Endothelial cell of umbilical vein (primary cell): ENCODE measurements at regions not wholly inside any gene's neighbourhood (a gene's known extent, or its start where the extent isn't known, plus 50 kb on each side); places are given as distances from the start of the nearest gene placed in this dataset.

Experiments
- BruUV-seq: library from RNA; stranded (reverse); fragments of 400-500 nt; replicated peaks from 2 replicates; lab custom pipeline; 2021; lab: Mats Ljungman, UMichigan
- CTCF ChIA-PET: fragments of 300-600, 350-600 bp; sonication (Branson Sonifier 250); formaldehyde crosslinking; loops from one replicate; lab custom pipeline; 2021; ENCODE audit warnings: antibody characterized with exemption, inconsistent platforms; lab: Charles Lee
- POLR2A ChIA-PET: fragments of 300-600, 350-600 bp; sonication (Branson Sonifier 250); formaldehyde crosslinking; loops from one replicate; lab custom pipeline; 2021; ENCODE audit warnings: antibody characterized with exemption, inconsistent platforms; lab: Charles Lee
- DNase-seq: peaks from one replicate; pipeline ENCODE4 v3.0.0-alpha.2; 2011; ENCODE audit warnings: low read depth, low spot score
- FAIRE-seq: peaks from 2 replicates; lab custom pipeline; 2011; peaks lifted over from hg19 to GRCh38; lab: Jason Lieb, UNC
- H2AFZ ChIP-seq: 2 replicates; pipeline ENCODE4 v1.6.0; 2012; ENCODE audit warnings: low read depth, low read length, control low read depth, inconsistent platforms
- H3K27ac ChIP-seq: 2 replicates; pipeline ENCODE4 v1.5.1; 2011; ENCODE audit warnings: low read depth, mild to moderate bottlenecking, control low read depth, low read length, moderate library complexity; ENCODE audit not compliant: insufficient read depth
- H3K27me3 ChIP-seq, 2 experiments: 2 replicates each; pipeline versions ENCODE4 v1.6.0 to v1.6.1; 2011; ENCODE audit warnings: low read length in 2 of 2, mixed read lengths in 1 of 2; ENCODE audit not compliant: control insufficient read depth in 2 of 2, insufficient read depth in 2 of 2
- H3K36me3 ChIP-seq, 2 experiments: 2 replicates in 1 of 2; 3 replicates in 1 of 2; pipeline ENCODE4 v1.5.1; 2011; ENCODE audit warnings: low read length in 2 of 2, mild to moderate bottlenecking in 1 of 2, moderate library complexity in 1 of 2; ENCODE audit not compliant: control insufficient read depth in 2 of 2, insufficient read depth in 2 of 2; ENCODE audit errors: extremely low read depth in 1 of 2
- H3K4me1 ChIP-seq: 3 replicates; pipeline ENCODE4 v1.5.1; 2011; ENCODE audit warnings: mild to moderate bottlenecking, low read length; ENCODE audit not compliant: control insufficient read depth, insufficient read depth; ENCODE audit errors: extremely low read depth
- H3K4me2 ChIP-seq: 2 replicates; pipeline ENCODE4 v1.6.1; 2011; ENCODE audit warnings: low read length, control low read depth, mixed read lengths; ENCODE audit not compliant: insufficient read depth
- H3K4me3 ChIP-seq, 3 experiments: fragments of 200-600 bp in 1 of 3; sonication (generic), shearing (Covaris generic) in 1 of 3; replicated peaks in 1 of 3; 2 replicates each; pipeline ENCODE4 v1.5.1; 2011 to 2016; ENCODE audit warnings: control low read depth in 3 of 3, low read length in 3 of 3, mild to moderate bottlenecking in 2 of 3, inconsistent platforms in 1 of 3, low read depth in 1 of 3, moderate library complexity in 1 of 3; ENCODE audit not compliant: insufficient read depth in 1 of 3
- H3K79me2 ChIP-seq: 2 replicates; pipeline ENCODE4 v1.6.0; 2012; ENCODE audit warnings: low read length, inconsistent platforms; ENCODE audit not compliant: control insufficient read depth, insufficient read depth
- H3K9ac ChIP-seq: replicated peaks from 2 replicates; pipeline ENCODE3; 2011; ENCODE audit warnings: low read length, control low read depth; ENCODE audit not compliant: insufficient read depth; ENCODE audit errors: extremely low read depth
- H3K9me1 ChIP-seq: replicated peaks from 3 replicates; pipeline ENCODE4 v1.6.0; 2011; ENCODE audit warnings: mild to moderate bottlenecking, low read length; ENCODE audit not compliant: control insufficient read depth, insufficient read depth; ENCODE audit errors: extremely low read depth
- H3K9me3 ChIP-seq: replicated peaks from 2 replicates; pipeline ENCODE4 v1.5.1; 2012; ENCODE audit warnings: low read length, inconsistent platforms; ENCODE audit not compliant: control insufficient read depth, insufficient read depth
- H4K20me1 ChIP-seq: replicated peaks from 2 replicates; pipeline ENCODE3; 2011; ENCODE audit warnings: mild to moderate bottlenecking, low read length; ENCODE audit not compliant: control insufficient read depth, insufficient read depth; ENCODE audit errors: extremely low read depth
- EZH2 ChIP-seq: IDR thresholded peaks from 2 replicates; pipeline ENCODE4 v1.6.1; 2012; ENCODE audit warnings: borderline replicate concordance, low read depth, mild to moderate bottlenecking, moderate library complexity, low read length, inconsistent platforms; ENCODE audit not compliant: severe bottlenecking
- FOS ChIP-seq: IDR thresholded peaks from 2 replicates; pipeline ENCODE4 v1.6.1; 2011; ENCODE audit warnings: mild to moderate bottlenecking, low read length, moderate library complexity, borderline replicate concordance; ENCODE audit not compliant: insufficient read depth
- GATA2 ChIP-seq: IDR thresholded peaks from 2 replicates; pipeline ENCODE4 v1.7.0; 2011; ENCODE audit warnings: low read depth, mild to moderate bottlenecking, moderate library complexity, mixed read lengths, low read length; ENCODE audit not compliant: insufficient read length, insufficient read depth
- JUN ChIP-seq: IDR thresholded peaks from 2 replicates; pipeline ENCODE4 v1.6.1; 2011; ENCODE audit warnings: borderline replicate concordance, low read depth; ENCODE audit not compliant: insufficient read length, insufficient read depth
- MAX ChIP-seq: IDR thresholded peaks from 2 replicates; pipeline ENCODE4 v1.6.1; 2011; ENCODE audit not compliant: insufficient read depth, insufficient read length
- MYC ChIP-seq: IDR thresholded peaks from one replicate; pipeline ENCODE4 v1.6.1; 2011; ENCODE audit warnings: mild to moderate bottlenecking, low read depth, low read length
- POLR2A ChIP-seq: IDR thresholded peaks from 2 replicates; pipeline ENCODE4 v1.6.1; 2012; ENCODE audit warnings: low read depth, mild to moderate bottlenecking, control low read depth, low read length
- POLR2AphosphoS5 ChIP-seq: IDR thresholded peaks from 2 replicates; pipeline ENCODE4 v1.6.1; 2012; ENCODE audit warnings: low read depth, mild to moderate bottlenecking, control low read depth, low read length, moderate library complexity; ENCODE audit not compliant: insufficient read depth
- dilution Hi-C: fragments of 300-500 bp; cut with MboI; formaldehyde crosslinking; loops from one replicate; pipeline ENCODE4 v1.15.0; 2019; ENCODE audit warnings: low sequenced_read_pairs; ENCODE audit not compliant: extremely low pct_ligation_motif_present
- intact Hi-C: fragments of 100-400 bp; cut with micrococcal nuclease; formaldehyde crosslinking; loops from one replicate; pipeline ENCODE4 v1.10.0; 2022
- TF ChIP-seq, protein P1 (sequence below), 2 donors: IDR thresholded peaks; 1 replicate in 1 of 2; 2 replicates in 1 of 2; pipeline ENCODE4 v1.5.1; 2011; ENCODE audit warnings: low read length in 2 of 2, mild to moderate bottlenecking in 2 of 2, moderate library complexity in 2 of 2, control low read depth in 1 of 2, inconsistent platforms in 1 of 2, low read depth in 1 of 2; ENCODE audit not compliant: insufficient read depth in 1 of 2; ENCODE audit errors: extremely low read depth in 1 of 2

GRCh38 chr15:66900586-66901310 lies 164.7 kb upstream of the SMAD3 start:
- Histone ChIP-seq H3K27me3 (no peaks in the 10 kb centered on the region), H3K4me3 (no peak overlapping the region), H3K4me1 (peaks cover 6% of the 10 kb centered on the region), H2AFZ (peak overlapping the region; percentile 74), H3K79me2 (no peaks in the 10 kb centered on the region), H3K36me3 (no peaks in the 10 kb centered on the region), H3K27ac (no peak overlapping the region), H3K9me1 (no peaks in the 10 kb centered on the region), H3K4me2 (peak overlapping the region; percentile 11), H4K20me1 (no peaks in the 10 kb centered on the region), H3K9ac (no peak overlapping the region), H3K9me3 (no peaks in the 10 kb centered on the region)
- FAIRE-seq, result no peak
- CTCF ChIA-PET, result interaction anchor here (2.7 kb wide), 1 partner anchor 17 kb away, joined by 12 read pairs; no protein-coding TSS in a partner anchor
- no TSS peak for BruUV-seq
- dilution Hi-C loops, result no loop called here
- intact Hi-C loops, result no loop called here
- no peak for DNase-seq
- POLR2A ChIA-PET, result no interaction called here
- TF ChIP-seq GATA2, result no peak
- no peak for TF ChIP-seq JUN
- no peak for TF ChIP-seq EZH2
- TF ChIP-seq POLR2AphosphoS5, result no peak
- TF ChIP-seq, protein P1, sequence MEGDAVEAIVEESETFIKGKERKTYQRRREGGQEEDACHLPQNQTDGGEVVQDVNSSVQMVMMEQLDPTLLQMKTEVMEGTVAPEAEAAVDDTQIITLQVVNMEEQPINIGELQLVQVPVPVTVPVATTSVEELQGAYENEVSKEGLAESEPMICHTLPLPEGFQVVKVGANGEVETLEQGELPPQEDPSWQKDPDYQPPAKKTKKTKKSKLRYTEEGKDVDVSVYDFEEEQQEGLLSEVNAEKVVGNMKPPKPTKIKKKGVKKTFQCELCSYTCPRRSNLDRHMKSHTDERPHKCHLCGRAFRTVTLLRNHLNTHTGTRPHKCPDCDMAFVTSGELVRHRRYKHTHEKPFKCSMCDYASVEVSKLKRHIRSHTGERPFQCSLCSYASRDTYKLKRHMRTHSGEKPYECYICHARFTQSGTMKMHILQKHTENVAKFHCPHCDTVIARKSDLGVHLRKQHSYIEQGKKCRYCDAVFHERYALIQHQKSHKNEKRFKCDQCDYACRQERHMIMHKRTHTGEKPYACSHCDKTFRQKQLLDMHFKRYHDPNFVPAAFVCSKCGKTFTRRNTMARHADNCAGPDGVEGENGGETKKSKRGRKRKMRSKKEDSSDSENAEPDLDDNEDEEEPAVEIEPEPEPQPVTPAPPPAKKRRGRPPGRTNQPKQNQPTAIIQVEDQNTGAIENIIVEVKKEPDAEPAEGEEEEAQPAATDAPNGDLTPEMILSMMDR (IDR thresholded peaks at IDR 0.05; ENCODE audit: extremely low read depth in 1 of 2, insufficient read depth in 1 of 2, low read depth in 1 of 2, low read length in 2 of 2), result no peak
- TF ChIP-seq MYC, result no peak
- TF ChIP-seq MAX, result no peak
- TF ChIP-seq POLR2A, result no peak
- no peak for TF ChIP-seq FOS
